ENCODE measurements at regions not wholly inside any gene's neighbourhood (a gene's known extent, or its start where the extent isn't known, plus 50 kb on each side); places are given as distances from the start of the nearest gene placed in this dataset.

DNA sequence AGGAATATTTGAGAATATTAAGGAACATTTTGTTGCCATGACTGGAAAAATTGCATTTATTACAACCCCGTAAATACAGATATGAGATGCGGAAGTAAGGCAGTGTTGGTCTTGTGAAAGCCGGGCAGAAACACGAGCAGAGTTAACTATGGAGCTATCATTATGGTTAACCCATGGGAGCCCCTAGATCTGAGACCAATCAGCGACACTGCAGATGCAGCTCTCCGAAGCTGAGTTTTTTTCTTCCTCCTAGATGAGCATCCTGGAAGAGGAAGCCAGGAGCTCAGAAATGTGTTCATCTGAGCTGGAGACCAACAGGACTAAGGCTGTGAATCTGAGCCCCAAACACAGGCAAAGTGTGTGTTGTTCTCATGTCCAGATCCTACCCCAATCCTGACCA is 123.0 kb upstream of the KL start:
- no peak for TF ChIP-seq EZH2phosphoT487 (IDR thresholded peaks at IDR 0.05; ENCODE audit: low read length)
- TF ChIP-seq, protein P1, sequence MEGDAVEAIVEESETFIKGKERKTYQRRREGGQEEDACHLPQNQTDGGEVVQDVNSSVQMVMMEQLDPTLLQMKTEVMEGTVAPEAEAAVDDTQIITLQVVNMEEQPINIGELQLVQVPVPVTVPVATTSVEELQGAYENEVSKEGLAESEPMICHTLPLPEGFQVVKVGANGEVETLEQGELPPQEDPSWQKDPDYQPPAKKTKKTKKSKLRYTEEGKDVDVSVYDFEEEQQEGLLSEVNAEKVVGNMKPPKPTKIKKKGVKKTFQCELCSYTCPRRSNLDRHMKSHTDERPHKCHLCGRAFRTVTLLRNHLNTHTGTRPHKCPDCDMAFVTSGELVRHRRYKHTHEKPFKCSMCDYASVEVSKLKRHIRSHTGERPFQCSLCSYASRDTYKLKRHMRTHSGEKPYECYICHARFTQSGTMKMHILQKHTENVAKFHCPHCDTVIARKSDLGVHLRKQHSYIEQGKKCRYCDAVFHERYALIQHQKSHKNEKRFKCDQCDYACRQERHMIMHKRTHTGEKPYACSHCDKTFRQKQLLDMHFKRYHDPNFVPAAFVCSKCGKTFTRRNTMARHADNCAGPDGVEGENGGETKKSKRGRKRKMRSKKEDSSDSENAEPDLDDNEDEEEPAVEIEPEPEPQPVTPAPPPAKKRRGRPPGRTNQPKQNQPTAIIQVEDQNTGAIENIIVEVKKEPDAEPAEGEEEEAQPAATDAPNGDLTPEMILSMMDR (IDR thresholded peaks at IDR 0.05; ENCODE audit: low read length): no peak
- no peak for TF ChIP-seq EZH2 (optimal IDR thresholded peaks at IDR 0.05; ENCODE audit: low read depth, low read length)
- no peaks in the 10 kb centered on the region for H3F3A ChIP-seq (ENCODE audit: insufficient read depth, low read length)
- no peaks in the 10 kb centered on the region for H3K27me3 ChIP-seq (replicated peaks; ENCODE audit: insufficient read depth, low read length)
- H3K79me2 ChIP-seq (ENCODE audit: low read length): no peaks in the 10 kb centered on the region
- H3K9me3 ChIP-seq (replicated peaks; ENCODE audit: insufficient read depth, low read length): no peaks in the 10 kb centered on the region
- no peak overlapping the region for H3K4me3 ChIP-seq (ENCODE audit: low read length)
- H2AFZ ChIP-seq (ENCODE audit: low read length): no peak overlapping the region
- no peaks in the 10 kb centered on the region for H3K36me3 ChIP-seq (replicated peaks; ENCODE audit: insufficient read depth, low read length)
- no peaks in the 10 kb centered on the region for H3K9me2 ChIP-seq (replicated peaks; ENCODE audit: insufficient read depth, low read length)
- no peaks in the 10 kb centered on the region for H3K4me1 ChIP-seq (ENCODE audit: low read length)
- no peak overlapping the region for H3K9ac ChIP-seq (ENCODE audit: low read length)
- no peak overlapping the region for H3K4me2 ChIP-seq (ENCODE audit: low read depth, low read length)
- DNase-seq: no peak
- H3K27ac ChIP-seq (ENCODE audit: low read length): no peak overlapping the region
- H4K20me1 ChIP-seq (ENCODE audit: insufficient read depth, low read length): no peaks in the 10 kb centered on the region

DNA sequence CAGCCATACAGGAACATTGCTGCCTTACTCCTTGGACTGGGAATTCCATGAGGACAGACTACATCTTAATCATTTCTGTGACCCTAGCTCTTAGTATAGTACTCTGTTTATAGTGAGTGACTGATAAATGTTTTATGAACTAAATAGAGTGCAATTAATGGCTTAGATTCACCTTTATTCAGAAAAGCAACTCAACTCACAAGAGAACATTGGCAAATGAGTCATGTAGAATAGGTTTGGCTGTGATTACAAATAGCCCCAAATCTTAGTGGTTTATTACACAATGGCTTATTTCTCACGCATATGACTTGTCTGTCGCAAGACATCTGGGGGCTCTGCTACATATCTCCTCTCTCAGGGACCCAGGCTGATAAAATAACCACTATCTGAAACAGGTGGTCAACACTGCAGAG is 121.6 kb upstream of the KL start:
- Histone ChIP-seq H3K4me2 (ENCODE audit: low read depth, low read length) (no peak overlapping the region), H3K27me3 (replicated peaks; ENCODE audit: insufficient read depth, low read length) (no peaks in the 10 kb centered on the region), H4K20me1 (ENCODE audit: insufficient read depth, low read length) (no peaks in the 10 kb centered on the region), H3K9me2 (replicated peaks; ENCODE audit: insufficient read depth, low read length) (no peaks in the 10 kb centered on the region), H3K4me3 (ENCODE audit: low read length) (no peak overlapping the region), H3K9me3 (replicated peaks; ENCODE audit: insufficient read depth, low read length) (no peaks in the 10 kb centered on the region), H3K36me3 (replicated peaks; ENCODE audit: insufficient read depth, low read length) (no peaks in the 10 kb centered on the region), H3K79me2 (ENCODE audit: low read length) (no peaks in the 10 kb centered on the region), H3K9ac (ENCODE audit: low read length) (no peak overlapping the region), H2AFZ (ENCODE audit: low read length) (no peak overlapping the region), H3K27ac (ENCODE audit: low read length) (no peak overlapping the region), H3K4me1 (ENCODE audit: low read length) (no peaks in the 10 kb centered on the region), H3F3A (ENCODE audit: insufficient read depth, low read length) (no peaks in the 10 kb centered on the region)
- TF ChIP-seq, protein P1 (IDR thresholded peaks at IDR 0.05; ENCODE audit: low read length): no peak
- TF ChIP-seq EZH2phosphoT487 (IDR thresholded peaks at IDR 0.05; ENCODE audit: low read length): no peak
- no peak for TF ChIP-seq EZH2 (optimal IDR thresholded peaks at IDR 0.05; ENCODE audit: low read depth, low read length)
- no peak for DNase-seq

DNA sequence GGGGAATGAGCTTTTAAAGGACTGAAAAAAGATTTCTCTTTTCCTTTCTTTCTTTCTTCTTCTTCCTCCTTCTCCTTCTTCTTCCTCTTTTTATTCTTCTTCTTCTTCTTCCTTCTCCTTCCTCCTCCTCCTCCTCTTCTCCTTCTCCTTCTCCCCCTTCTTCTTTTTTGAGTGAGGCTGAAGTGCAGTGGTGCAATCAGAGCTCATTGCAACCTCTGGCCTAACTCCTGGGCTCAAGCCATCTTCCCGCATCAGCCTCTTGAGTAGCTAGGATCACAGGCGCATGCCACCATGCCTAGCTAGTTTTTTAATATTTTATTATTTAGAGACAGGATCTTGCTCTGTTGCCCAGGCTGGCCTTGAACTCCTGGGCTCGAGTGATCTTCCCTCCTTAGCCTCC is 120.9 kb upstream of the KL start:
- TF ChIP-seq, protein P1 (IDR thresholded peaks at IDR 0.05; ENCODE audit: low read length): no peak
- TF ChIP-seq EZH2 (optimal IDR thresholded peaks at IDR 0.05; ENCODE audit: low read depth, low read length) (no peak), EZH2phosphoT487 (IDR thresholded peaks at IDR 0.05; ENCODE audit: low read length) (no peak)
- DNase-seq: no peak
- no peak overlapping the region for H3K9ac ChIP-seq (ENCODE audit: low read length)
- H3K4me3 ChIP-seq (ENCODE audit: low read length): no peak overlapping the region
- no peaks in the 10 kb centered on the region for H3K4me1 ChIP-seq (ENCODE audit: low read length)
- H3K4me2 ChIP-seq (ENCODE audit: low read depth, low read length): no peak overlapping the region
- no peak overlapping the region for H2AFZ ChIP-seq (ENCODE audit: low read length)
- no peaks in the 10 kb centered on the region for H4K20me1 ChIP-seq (ENCODE audit: insufficient read depth, low read length)
- H3K27ac ChIP-seq (ENCODE audit: low read length): no peak overlapping the region
- no peaks in the 10 kb centered on the region for H3F3A ChIP-seq (ENCODE audit: insufficient read depth, low read length)
- H3K27me3 ChIP-seq (replicated peaks; ENCODE audit: insufficient read depth, low read length): no peaks in the 10 kb centered on the region
- no peaks in the 10 kb centered on the region for H3K9me3 ChIP-seq (replicated peaks; ENCODE audit: insufficient read depth, low read length)
- H3K9me2 ChIP-seq (replicated peaks; ENCODE audit: insufficient read depth, low read length): no peaks in the 10 kb centered on the region
- no peaks in the 10 kb centered on the region for H3K79me2 ChIP-seq (ENCODE audit: low read length)
- no peaks in the 10 kb centered on the region for H3K36me3 ChIP-seq (replicated peaks; ENCODE audit: insufficient read depth, low read length)

Measured in MM.1S (cell line).